ENCODE measurements at regions not wholly inside any gene's neighbourhood (a gene's known extent, or its start where the extent isn't known, plus 50 kb on each side); places are given as distances from the start of the nearest gene placed in this dataset.

DNA sequence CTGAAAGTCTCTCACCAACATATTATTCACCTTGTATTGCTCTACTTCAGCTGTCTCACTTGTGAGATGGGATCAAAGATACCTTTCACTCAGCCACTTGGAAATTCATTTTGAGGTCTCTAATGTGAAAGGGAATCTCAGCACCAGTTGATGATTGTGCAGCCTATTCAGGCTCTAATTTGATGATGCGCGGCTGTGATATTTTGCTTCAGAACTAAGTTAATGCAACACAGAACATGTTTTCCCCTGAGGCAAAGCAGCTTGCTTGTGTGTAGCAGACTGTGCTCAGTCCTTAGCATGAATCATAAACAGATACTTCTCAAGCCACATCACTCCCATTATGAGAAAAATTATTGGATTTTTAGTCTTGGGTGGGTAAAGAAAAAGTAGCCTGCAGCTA is 378.8 kb downstream of the OSTF1 start:
- TF ChIP-seq CTCF (IDR thresholded peaks at IDR 0.05; ENCODE audit: low read depth, low read length) (no peak), EZH2phosphoT487 (IDR thresholded peaks at IDR 0.05; ENCODE audit: low read depth) (no peak)
- Histone ChIP-seq H2AFZ (ENCODE audit: low read depth, low read length) (no peak overlapping the region), H3K79me2 (ENCODE audit: low read length) (no peaks in the 10 kb centered on the region), H3K27ac (ENCODE audit: low read length) (no peak overlapping the region), H3K9ac (ENCODE audit: low read length) (no peak overlapping the region), H3K4me2 (ENCODE audit: low read length) (no peak overlapping the region), H3K4me1 (ENCODE audit: low read length) (no peaks in the 10 kb centered on the region), H4K20me1 (ENCODE audit: insufficient read depth, low read length) (0 out of 2 replicates have a peak, but pooled peaks cover 4% of the 10 kb centered on the region), H3K4me3 (ENCODE audit: low read length) (no peak overlapping the region), H3K9me3 (ENCODE audit: insufficient read depth, low read length) (no peaks in the 10 kb centered on the region), H3K36me3 (replicated peaks; ENCODE audit: low read depth, low read length) (no peaks in the 10 kb centered on the region), H3K27me3 (ENCODE audit: low read depth, low read length) (peaks cover 7% of the 10 kb centered on the region; the same call in 1 of the 2 replicates)

GRCh38 chr9:75471549-75472114 is 383.3 kb downstream of the OSTF1 start:
- Histone ChIP-seq H3K27me3 (ENCODE audit: low read depth, low read length) (peaks cover 7% of the 10 kb centered on the region; the same call in 1 of the 2 replicates), H3K79me2 (ENCODE audit: low read length) (no peaks in the 10 kb centered on the region), H3K9ac (ENCODE audit: low read length) (no peak overlapping the region), H3K9me3 (ENCODE audit: insufficient read depth, low read length) (no peaks in the 10 kb centered on the region), H3K4me3 (ENCODE audit: low read length) (no peak overlapping the region), H3K4me2 (ENCODE audit: low read length) (no peak overlapping the region; the same call in 1 of the 2 replicates), H3K4me1 (ENCODE audit: low read length) (no peaks in the 10 kb centered on the region), H3K27ac (ENCODE audit: low read length) (no peak overlapping the region), H2AFZ (ENCODE audit: low read depth, low read length) (no peak overlapping the region), H3K36me3 (replicated peaks; ENCODE audit: low read depth, low read length) (no peaks in the 10 kb centered on the region), H4K20me1 (ENCODE audit: insufficient read depth, low read length) (0 out of 2 replicates have a peak, but pooled peaks cover 4% of the 10 kb centered on the region)
- TF ChIP-seq CTCF (IDR thresholded peaks at IDR 0.05; ENCODE audit: low read depth, low read length) (no peak), EZH2phosphoT487 (IDR thresholded peaks at IDR 0.05; ENCODE audit: low read depth) (no peak)

GRCh38 chr9:75482566-75482965 is 394.3 kb downstream of the OSTF1 start:
- Histone ChIP-seq H3K27ac (ENCODE audit: low read length) (no peak overlapping the region), H3K4me1 (ENCODE audit: low read length) (no peaks in the 10 kb centered on the region), H3K4me2 (ENCODE audit: low read length) (no peak overlapping the region), H3K27me3 (ENCODE audit: low read depth, low read length) (no peaks in the 10 kb centered on the region), H2AFZ (ENCODE audit: low read depth, low read length) (no peak overlapping the region), H3K9me3 (ENCODE audit: insufficient read depth, low read length) (no peaks in the 10 kb centered on the region), H3K4me3 (ENCODE audit: low read length) (no peak overlapping the region), H3K9ac (ENCODE audit: low read length) (no peak overlapping the region), H3K36me3 (replicated peaks; ENCODE audit: low read depth, low read length) (no peaks in the 10 kb centered on the region), H4K20me1 (ENCODE audit: insufficient read depth, low read length) (no peaks in the 10 kb centered on the region), H3K79me2 (ENCODE audit: low read length) (no peaks in the 10 kb centered on the region)
- TF ChIP-seq EZH2phosphoT487 (IDR thresholded peaks at IDR 0.05; ENCODE audit: low read depth) (no peak), CTCF (IDR thresholded peaks at IDR 0.05; ENCODE audit: low read depth, low read length) (peak; percentile 15; the same call in 1 of the 2 replicates)

- Histone ChIP-seq H3K9ac (ENCODE audit: low read length) (no peak overlapping the region), H3K4me2 (ENCODE audit: low read length) (no peak overlapping the region), H3K4me3 (ENCODE audit: low read length) (no peak overlapping the region), H3K27ac (ENCODE audit: low read length) (no peak overlapping the region), H3K4me1 (ENCODE audit: low read length) (no peaks in the 10 kb centered on the region), H3K27me3 (ENCODE audit: low read depth, low read length) (no peaks in the 10 kb centered on the region), H2AFZ (ENCODE audit: low read depth, low read length) (no peak overlapping the region), H3K36me3 (replicated peaks; ENCODE audit: low read depth, low read length) (no peaks in the 10 kb centered on the region), H3K79me2 (ENCODE audit: low read length) (no peaks in the 10 kb centered on the region), H3K9me3 (ENCODE audit: insufficient read depth, low read length) (no peaks in the 10 kb centered on the region), H4K20me1 (ENCODE audit: insufficient read depth, low read length) (no peaks in the 10 kb centered on the region)
- TF ChIP-seq EZH2phosphoT487 (IDR thresholded peaks at IDR 0.05; ENCODE audit: low read depth), result no peak
- TF ChIP-seq CTCF (IDR thresholded peaks at IDR 0.05; ENCODE audit: low read depth, low read length), result no peak
These were observed 395.3 kb downstream of the OSTF1 start for GRCh38 chr9:75483636-75484035.

All from OCI-LY3 (cell line).